Hematopoietic multipotent progenitor cell treated with erythropoietin and hydrocortisone succinate and interleukin-3 and kit ligand, for 4 days (in vitro differentiated cells): ENCODE measurements at regions not wholly inside any gene's neighbourhood (a gene's known extent, or its start where the extent isn't known, plus 50 kb on each side); places are given as distances from the start of the nearest gene placed in this dataset.
"Not testable (repeated sequence)": the region's sequence is repeated elsewhere in the genome, so short reads cannot be mapped to it uniquely, and the experiment has no call there.

Experiments used
- DNase-seq: peaks from one replicate; pipeline ENCODE4 v3.0.0-alpha.2; 2015

GRCh38 chr2:129006135-129006886 is 687.6 kb upstream of the HS6ST1 start:
- peak; percentile 8 for DNase-seq

DNA sequence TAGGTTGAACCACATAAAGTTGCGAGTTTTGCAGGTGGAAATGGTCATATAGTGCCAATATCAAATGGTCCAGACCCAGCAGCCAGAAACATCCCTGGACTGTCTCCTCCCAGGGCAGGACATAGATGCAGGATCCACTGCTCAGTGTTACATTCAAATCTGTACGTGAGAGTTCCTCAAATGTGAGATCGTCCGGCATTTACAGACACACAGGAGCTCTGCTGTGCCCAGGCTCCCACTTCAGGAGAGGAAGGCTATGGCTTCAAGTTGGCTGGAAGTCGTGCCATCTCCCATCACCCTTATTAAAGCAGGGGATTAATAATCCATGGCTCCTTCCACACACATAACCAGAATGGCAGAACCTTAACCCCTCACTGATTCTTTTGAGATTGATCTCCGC is 688.2 kb upstream of the HS6ST1 start:
- no peak for DNase-seq

- DNase-seq, result no peak
Measured at GRCh38 chr2:129008055-129008880, 689.6 kb upstream of the HS6ST1 start.

- no peak for DNase-seq
Measured at GRCh38 chr2:129008881-129009554, 690.4 kb upstream of the HS6ST1 start.

GRCh38 chr2:129009555-129010146 is 691.0 kb upstream of the HS6ST1 start:
- no peak for DNase-seq

- DNase-seq, result no peak
Measured at GRCh38 chr2:129010262-129010661, 691.6 kb upstream of the HS6ST1 start.

- peak; percentile 3 for DNase-seq
Measured at GRCh38 chr2:129011466-129012061, 692.9 kb upstream of the HS6ST1 start.

DNA sequence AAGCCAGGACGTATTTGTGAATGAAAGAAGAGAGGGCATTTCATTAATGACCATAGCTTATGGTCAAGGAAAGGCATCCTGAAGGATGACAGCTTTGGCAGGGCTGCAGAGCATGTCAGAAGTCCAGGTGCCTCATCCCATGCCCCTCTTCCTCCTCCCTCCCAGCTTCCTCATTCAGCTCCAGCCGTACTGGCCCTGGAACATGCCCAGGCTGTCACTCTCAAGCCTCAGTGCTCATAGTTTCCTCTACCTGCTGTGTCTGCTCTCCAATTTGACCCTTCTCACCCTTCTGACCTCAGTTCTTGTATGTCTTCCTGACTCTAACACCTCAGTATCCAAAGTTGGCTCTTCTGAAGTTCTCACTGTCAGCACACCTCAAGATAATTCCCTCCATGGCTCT is 695.8 kb upstream of the HS6ST1 start:
- no peak for DNase-seq

DNA sequence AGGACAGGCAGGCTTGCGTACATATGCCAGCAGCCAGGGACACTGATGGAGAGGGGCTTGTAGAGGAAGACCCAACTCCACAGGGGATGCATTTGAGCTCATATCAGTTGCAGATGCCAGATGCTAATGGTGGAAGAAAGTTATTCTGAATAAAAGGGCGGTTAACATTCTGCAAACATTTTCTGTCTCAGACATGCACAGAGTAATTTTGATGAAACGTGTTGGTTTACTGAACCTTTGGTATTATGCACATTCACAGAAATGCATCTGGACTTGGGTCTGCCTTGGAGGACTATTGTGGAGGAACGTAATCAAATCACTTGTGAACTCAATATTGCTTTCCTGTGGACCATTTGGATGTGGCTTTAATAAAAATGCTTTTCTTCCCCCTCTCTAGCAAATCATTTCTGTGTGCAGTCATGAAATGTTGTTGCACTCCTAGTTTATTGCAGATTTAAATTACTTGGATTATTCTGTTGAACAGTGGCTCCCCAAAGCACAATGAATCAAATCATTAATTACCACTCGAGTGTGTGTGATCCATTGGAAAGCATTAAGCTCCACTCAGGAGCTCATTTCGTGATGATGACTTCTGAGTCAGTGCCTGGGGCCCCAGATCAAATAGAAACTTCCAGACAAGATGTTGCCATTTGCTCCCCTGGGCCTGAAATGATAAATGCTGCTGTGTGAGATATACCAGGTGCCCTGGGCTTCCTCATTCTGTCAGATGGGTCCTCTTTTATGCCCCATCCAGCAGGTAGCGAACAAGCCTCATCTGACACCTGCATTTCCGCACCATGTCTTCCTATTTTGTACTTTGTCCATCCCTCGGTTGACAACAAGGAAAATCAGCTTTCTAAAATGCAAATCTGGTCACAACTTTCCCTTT is 697.0 kb upstream of the HS6ST1 start:
- DNase-seq, result no peak

DNA sequence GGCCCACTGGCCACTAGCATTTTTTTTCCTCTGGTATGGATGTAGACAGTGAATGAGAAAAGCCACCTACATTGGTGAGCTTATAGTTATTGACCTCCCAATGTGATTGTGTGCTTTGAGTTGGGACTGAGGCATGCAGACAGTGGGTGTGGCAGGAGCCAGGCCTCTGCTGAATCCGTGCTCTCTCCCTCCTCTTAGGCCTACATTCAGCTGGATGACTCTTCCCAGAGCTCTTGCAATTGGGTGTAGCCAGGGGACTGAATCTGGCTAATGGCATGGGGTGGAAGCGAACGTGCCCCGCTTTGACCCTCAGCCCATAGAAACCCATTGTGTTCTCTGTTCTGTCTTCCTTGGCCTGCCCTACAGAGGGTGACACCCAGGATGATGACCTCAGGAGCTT is 698.3 kb upstream of the HS6ST1 start:
- no peak for DNase-seq

DNA sequence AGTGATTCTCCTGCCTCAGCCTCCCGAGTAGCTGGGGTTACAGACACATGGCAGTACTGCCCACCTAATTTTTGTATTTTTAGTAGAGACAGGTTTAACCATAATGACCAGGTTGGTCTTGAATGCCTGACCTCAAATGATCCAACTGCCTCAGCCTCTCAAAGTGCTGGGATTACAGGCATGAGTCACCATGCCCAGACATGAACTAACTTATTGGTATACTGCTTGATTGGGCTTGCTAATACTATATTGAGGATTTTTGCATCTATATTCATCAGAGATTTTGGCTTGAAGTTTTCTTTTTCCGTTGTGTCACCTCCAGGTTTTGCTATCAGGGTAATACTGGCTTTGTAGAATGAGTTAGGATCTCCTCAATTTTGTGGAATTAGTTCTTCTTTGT is 706.1 kb upstream of the HS6ST1 start:
- DNase-seq, result no peak

DNA sequence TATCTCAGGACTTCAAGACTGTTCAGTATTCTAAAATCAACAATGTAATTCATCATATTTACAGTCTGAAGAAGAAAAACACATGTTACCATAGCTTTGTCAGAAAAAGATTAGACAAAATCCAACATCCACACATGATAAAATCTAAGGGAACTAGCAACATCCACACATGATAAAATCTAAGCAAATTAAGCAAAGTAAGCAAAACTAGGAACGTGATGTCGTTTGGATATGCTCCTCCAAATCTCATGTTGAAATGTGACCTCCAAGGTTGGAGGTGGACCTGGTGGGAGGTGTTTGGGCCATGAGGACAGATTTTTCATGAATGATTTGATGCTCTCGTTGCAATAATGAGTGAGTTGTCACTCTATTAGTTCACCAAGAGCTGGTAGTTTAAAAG is 717.3 kb upstream of the HS6ST1 start:
- DNase-seq, result no peak

DNA sequence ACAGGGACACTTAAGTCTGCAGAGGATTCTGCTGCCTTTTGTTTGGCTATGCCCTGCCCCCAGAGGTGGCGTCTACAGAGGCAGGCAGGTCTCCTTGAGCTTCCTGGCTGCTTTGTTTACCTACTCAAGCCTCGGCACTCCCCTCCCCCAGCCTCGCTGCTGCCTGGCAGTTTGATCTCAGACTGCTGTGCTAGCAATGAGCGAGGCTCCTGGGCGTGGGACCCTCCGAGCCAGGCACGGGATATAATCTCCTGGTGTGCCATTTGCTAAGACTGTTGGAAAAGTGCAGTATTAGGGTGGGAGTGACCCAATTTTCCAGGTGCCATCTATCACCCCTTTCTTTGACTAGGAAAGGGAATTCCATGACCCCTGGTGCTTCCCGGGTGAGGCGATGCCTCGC is 725.0 kb upstream of the HS6ST1 start:
- DNase-seq, result not testable (repeated sequence)

GRCh38 chr2:129046475-129046874 is 727.8 kb upstream of the HS6ST1 start:
- DNase-seq, result peak; percentile 53

GRCh38 chr2:129050101-129050500 is 731.4 kb upstream of the HS6ST1 start:
- DNase-seq, result no peak

DNA sequence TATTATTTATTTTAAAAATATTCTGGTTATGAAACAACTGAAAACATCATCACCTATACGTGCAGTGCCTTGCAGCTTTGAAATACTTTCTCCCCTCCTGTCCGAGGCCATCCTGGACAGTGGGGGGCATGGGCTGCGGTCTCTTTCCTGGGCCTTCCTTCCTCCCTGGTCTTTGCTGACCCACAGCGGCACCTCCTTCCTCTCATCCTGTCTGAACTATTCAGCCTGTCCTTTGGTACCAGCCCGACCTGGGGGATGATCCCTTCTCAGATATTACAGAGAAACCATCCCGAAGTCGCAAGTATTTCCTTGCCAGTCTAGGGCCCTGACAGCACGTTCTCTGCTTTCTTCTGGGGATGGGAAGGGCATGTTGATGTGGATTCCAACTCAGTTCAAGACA is 736.6 kb upstream of the HS6ST1 start:
- DNase-seq, result no peak

GRCh38 chr2:129055824-129056223 is 737.2 kb upstream of the HS6ST1 start:
- DNase-seq, result no peak

- DNase-seq, result no peak
Measured at GRCh38 chr2:129056309-129056958, 737.8 kb upstream of the HS6ST1 start.

- no peak for DNase-seq
Measured at GRCh38 chr2:129056959-129057317, 738.3 kb upstream of the HS6ST1 start.

DNA sequence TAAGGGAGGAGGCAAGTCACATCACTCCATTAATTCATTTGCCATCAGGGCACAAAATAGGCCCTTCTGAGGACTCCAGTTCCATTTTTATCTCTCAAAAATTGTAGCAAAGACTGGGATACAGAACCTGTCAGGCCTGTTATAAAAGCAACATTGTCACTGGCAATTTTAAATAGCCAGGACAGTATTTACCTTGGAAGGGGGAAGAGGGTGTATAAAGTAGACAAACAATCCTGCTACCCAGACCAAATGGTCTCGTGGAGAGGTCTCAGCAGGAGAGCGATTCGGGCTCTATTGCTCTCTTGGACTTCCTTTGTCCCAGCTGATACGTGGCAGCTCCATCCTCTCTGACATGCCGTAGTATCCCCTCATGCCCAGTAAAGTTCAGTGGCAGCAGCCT is 740.3 kb upstream of the HS6ST1 start:
- DNase-seq, result no peak

DNA sequence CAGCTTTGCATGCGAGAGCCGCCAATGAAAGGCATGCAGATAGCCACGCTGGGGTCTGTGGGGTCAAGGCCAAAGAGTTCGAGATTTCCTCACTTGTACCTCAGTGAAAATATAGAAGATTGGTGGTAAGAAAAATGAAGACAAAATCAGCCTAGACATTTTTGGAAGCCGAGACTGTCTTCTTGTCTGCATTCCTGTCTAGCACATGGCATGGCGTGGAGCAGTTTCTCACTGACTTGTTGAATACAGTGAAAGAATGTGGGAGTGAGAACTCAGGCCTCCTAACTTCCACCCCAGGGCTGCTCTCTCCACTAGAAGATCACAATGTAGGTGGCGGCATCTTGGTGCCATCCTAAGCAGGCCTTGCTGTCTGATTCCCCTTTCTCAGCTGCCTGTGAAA is 740.8 kb upstream of the HS6ST1 start:
- no peak for DNase-seq
